SK-N-MC (cell line): ENCODE measurements at regions not wholly inside any gene's neighbourhood (a gene's known extent, or its start where the extent isn't known, plus 50 kb on each side); places are given as distances from the start of the nearest gene placed in this dataset.

Experiments used
- EZH2 ChIP-seq: fragments of 200-600 bp; sonication (generic); IDR thresholded peaks from one replicate; pipeline ENCODE4 v1.6.1; 2017; ENCODE audit warnings: antibody characterized with exemption
- FOXP2 ChIP-seq: optimal IDR thresholded peaks from 2 replicates; pipeline ENCODE3; 2011; ENCODE audit warnings: mild to moderate bottlenecking, moderate library complexity; ENCODE audit not compliant: insufficient read depth; ENCODE audit errors: extremely low read length, control extremely low read depth
- POLR2AphosphoS5 ChIP-seq: IDR thresholded peaks from 2 replicates; pipeline ENCODE4 v1.6.1; 2012; ENCODE audit warnings: mild to moderate bottlenecking, low read depth, low read length, borderline replicate concordance

DNA sequence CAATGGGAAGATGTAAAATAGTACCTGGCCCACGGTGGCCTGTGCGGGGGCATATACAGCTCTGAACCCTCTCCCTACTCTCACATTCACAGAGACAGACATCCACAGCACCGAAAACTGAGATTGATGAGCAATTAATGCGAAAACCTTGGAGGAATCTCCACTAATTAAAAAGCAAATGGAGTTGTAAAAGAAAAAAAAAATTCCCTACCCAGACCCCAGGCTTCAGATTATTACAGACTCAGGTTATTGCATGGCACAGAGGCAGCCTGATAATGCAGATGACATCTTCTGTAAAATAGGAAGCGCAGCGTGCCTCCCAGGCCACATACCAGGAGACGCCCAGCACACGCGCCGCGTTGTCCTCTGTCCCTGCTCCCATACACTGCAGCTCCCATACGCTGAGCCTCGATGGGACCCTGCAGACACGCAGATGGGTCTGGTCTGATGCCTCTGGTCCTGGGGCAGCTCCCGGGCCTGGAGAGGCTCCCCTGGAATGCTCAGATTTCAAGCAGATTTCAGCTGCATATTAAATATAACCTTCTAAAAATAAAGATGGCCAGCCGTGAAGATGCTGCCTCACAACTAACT is 496.1 kb upstream of the MYT1L start:
- TF ChIP-seq POLR2AphosphoS5 = no peak
- no peak for TF ChIP-seq EZH2
- TF ChIP-seq FOXP2 = no peak
